ENCODE measurements at regions not wholly inside any gene's neighbourhood (a gene's known extent, or its start where the extent isn't known, plus 50 kb on each side); places are given as distances from the start of the nearest gene placed in this dataset.

- Histone ChIP-seq H3K27ac (ENCODE audit: low read length) (no peak overlapping the region), H3K4me1 (ENCODE audit: control insufficient read depth, insufficient read depth, low read length) (no peaks in the 10 kb centered on the region), H3K4me3 (ENCODE audit: low read length) (no peak overlapping the region), H3K9me3 (ENCODE audit: control insufficient read depth, low read depth, low read length) (no peaks in the 10 kb centered on the region), H3K27me3 (ENCODE audit: control insufficient read depth, insufficient read depth, low read length) (no peaks in the 10 kb centered on the region), H3K36me3 (ENCODE audit: control insufficient read depth, insufficient read depth, low read length) (no peaks in the 10 kb centered on the region)
- no CpG with 5 or more reads among the region's 4 CpGs for WGBS (ENCODE audit: insufficient coverage, low lambda C conversion rate)
- no peak for DNase-seq
Observed at GRCh38 chr4:152218576-152218975, 317.3 kb downstream of the FBXW7 start.

- no peaks in the 10 kb centered on the region for H3K4me1 ChIP-seq (ENCODE audit: control insufficient read depth, insufficient read depth, low read length)
- DNase-seq = no peak
- H3K36me3 ChIP-seq (ENCODE audit: control insufficient read depth, insufficient read depth, low read length) = no peaks in the 10 kb centered on the region
- no CpG with 5 or more reads among the region's 3 CpGs for WGBS (ENCODE audit: insufficient coverage, low lambda C conversion rate)
- H3K27ac ChIP-seq (ENCODE audit: low read length) = no peak overlapping the region
- H3K9me3 ChIP-seq (ENCODE audit: control insufficient read depth, low read depth, low read length) = no peaks in the 10 kb centered on the region
- no peak overlapping the region for H3K4me3 ChIP-seq (ENCODE audit: low read length)
- no peaks in the 10 kb centered on the region for H3K27me3 ChIP-seq (ENCODE audit: control insufficient read depth, insufficient read depth, low read length)
Observed at GRCh38 chr4:152217896-152218295, 318.0 kb downstream of the FBXW7 start.

GRCh38 chr4:152211936-152212653 is 323.8 kb downstream of the FBXW7 start:
- H3K4me3 ChIP-seq (ENCODE audit: low read length) = no peak overlapping the region
- H3K27ac ChIP-seq (ENCODE audit: low read length) = no peak overlapping the region
- H3K36me3 ChIP-seq (ENCODE audit: control insufficient read depth, insufficient read depth, low read length) = no peaks in the 10 kb centered on the region
- DNase-seq = peak in 1 of 2 donors; percentile 11
- H3K27me3 ChIP-seq (ENCODE audit: control insufficient read depth, insufficient read depth, low read length) = no peaks in the 10 kb centered on the region
- H3K9me3 ChIP-seq (ENCODE audit: control insufficient read depth, low read depth, low read length) = no peaks in the 10 kb centered on the region
- WGBS (ENCODE audit: insufficient coverage, low lambda C conversion rate) = 100% methylated on average over 1 of the region's 7 CpGs
- no peaks in the 10 kb centered on the region for H3K4me1 ChIP-seq (ENCODE audit: control insufficient read depth, insufficient read depth, low read length)

- Histone ChIP-seq H3K4me3 (ENCODE audit: low read length) (no peak overlapping the region), H3K27me3 (ENCODE audit: control insufficient read depth, insufficient read depth, low read length) (no peaks in the 10 kb centered on the region), H3K27ac (ENCODE audit: low read length) (no peak overlapping the region), H3K4me1 (ENCODE audit: control insufficient read depth, insufficient read depth, low read length) (no peaks in the 10 kb centered on the region), H3K9me3 (ENCODE audit: control insufficient read depth, low read depth, low read length) (no peaks in the 10 kb centered on the region), H3K36me3 (ENCODE audit: control insufficient read depth, insufficient read depth, low read length) (no peaks in the 10 kb centered on the region)
- DNase-seq = no peak
- WGBS (ENCODE audit: insufficient coverage, low lambda C conversion rate) = no CpG with 5 or more reads among the region's 4 CpGs
Observed at GRCh38 chr4:152209772-152210493, 326.0 kb downstream of the FBXW7 start.

- H3K4me3 ChIP-seq (ENCODE audit: low read length) = no peak overlapping the region
- H3K4me1 ChIP-seq (ENCODE audit: control insufficient read depth, insufficient read depth, low read length) = no peaks in the 10 kb centered on the region
- no peak for DNase-seq
- H3K27ac ChIP-seq (ENCODE audit: low read length) = no peak overlapping the region
- H3K36me3 ChIP-seq (ENCODE audit: control insufficient read depth, insufficient read depth, low read length) = no peaks in the 10 kb centered on the region
- no peaks in the 10 kb centered on the region for H3K9me3 ChIP-seq (ENCODE audit: control insufficient read depth, low read depth, low read length)
- WGBS (ENCODE audit: insufficient coverage, low lambda C conversion rate) = no CpG with 5 or more reads among the region's 2 CpGs
- H3K27me3 ChIP-seq (ENCODE audit: control insufficient read depth, insufficient read depth, low read length) = no peaks in the 10 kb centered on the region
Observed at GRCh38 chr4:152207378-152207720, 328.5 kb downstream of the FBXW7 start.

GRCh38 chr4:152206646-152207377 is 329.1 kb downstream of the FBXW7 start:
- H3K27me3 ChIP-seq (ENCODE audit: control insufficient read depth, insufficient read depth, low read length) = no peaks in the 10 kb centered on the region
- DNase-seq = no peak
- WGBS (ENCODE audit: insufficient coverage, low lambda C conversion rate) = 100% methylated on average over 1 of the region's 8 CpGs
- no peak overlapping the region for H3K27ac ChIP-seq (ENCODE audit: low read length)
- H3K9me3 ChIP-seq (ENCODE audit: control insufficient read depth, low read depth, low read length) = no peaks in the 10 kb centered on the region
- no peak overlapping the region for H3K4me3 ChIP-seq (ENCODE audit: low read length)
- H3K4me1 ChIP-seq (ENCODE audit: control insufficient read depth, insufficient read depth, low read length) = no peaks in the 10 kb centered on the region
- no peaks in the 10 kb centered on the region for H3K36me3 ChIP-seq (ENCODE audit: control insufficient read depth, insufficient read depth, low read length)

GRCh38 chr4:152206185-152206584 is 329.7 kb downstream of the FBXW7 start:
- no peak for DNase-seq
- Histone ChIP-seq H3K4me3 (ENCODE audit: low read length) (no peak overlapping the region), H3K27me3 (ENCODE audit: control insufficient read depth, insufficient read depth, low read length) (no peaks in the 10 kb centered on the region), H3K4me1 (ENCODE audit: control insufficient read depth, insufficient read depth, low read length) (no peaks in the 10 kb centered on the region), H3K36me3 (ENCODE audit: control insufficient read depth, insufficient read depth, low read length) (no peaks in the 10 kb centered on the region), H3K9me3 (ENCODE audit: control insufficient read depth, low read depth, low read length) (no peaks in the 10 kb centered on the region), H3K27ac (ENCODE audit: low read length) (no peak overlapping the region)
- WGBS (ENCODE audit: insufficient coverage, low lambda C conversion rate) = no CpG with 5 or more reads among the region's 5 CpGs

GRCh38 chr4:152202415-152202814 is 333.5 kb downstream of the FBXW7 start:
- Histone ChIP-seq H3K27me3 (ENCODE audit: control insufficient read depth, insufficient read depth, low read length) (no peaks in the 10 kb centered on the region), H3K4me1 (ENCODE audit: control insufficient read depth, insufficient read depth, low read length) (no peaks in the 10 kb centered on the region), H3K4me3 (ENCODE audit: low read length) (no peak overlapping the region), H3K9me3 (ENCODE audit: control insufficient read depth, low read depth, low read length) (no peaks in the 10 kb centered on the region), H3K36me3 (ENCODE audit: control insufficient read depth, insufficient read depth, low read length) (no peaks in the 10 kb centered on the region), H3K27ac (ENCODE audit: low read length) (no peak overlapping the region)
- DNase-seq = no peak
- no CpG with 5 or more reads among the region's 3 CpGs for WGBS (ENCODE audit: insufficient coverage, low lambda C conversion rate)

GRCh38 chr4:152200511-152201333 is 335.2 kb downstream of the FBXW7 start:
- no peak overlapping the region for H3K4me3 ChIP-seq (ENCODE audit: low read length)
- H3K27ac ChIP-seq (ENCODE audit: low read length) = no peak overlapping the region
- no peaks in the 10 kb centered on the region for H3K27me3 ChIP-seq (ENCODE audit: control insufficient read depth, insufficient read depth, low read length)
- WGBS (ENCODE audit: insufficient coverage, low lambda C conversion rate) = 100% methylated on average over 1 of the region's 7 CpGs
- H3K4me1 ChIP-seq (ENCODE audit: control insufficient read depth, insufficient read depth, low read length) = no peaks in the 10 kb centered on the region
- DNase-seq = no peak
- no peaks in the 10 kb centered on the region for H3K36me3 ChIP-seq (ENCODE audit: control insufficient read depth, insufficient read depth, low read length)
- H3K9me3 ChIP-seq (ENCODE audit: control insufficient read depth, low read depth, low read length) = no peaks in the 10 kb centered on the region

- peaks cover 6% of the 10 kb centered on the region for H3K4me1 ChIP-seq (ENCODE audit: control insufficient read depth, insufficient read depth, low read length)
- H3K27ac ChIP-seq (ENCODE audit: low read length) = no peak overlapping the region
- H3K27me3 ChIP-seq (ENCODE audit: control insufficient read depth, insufficient read depth, low read length) = no peaks in the 10 kb centered on the region
- no peak overlapping the region for H3K4me3 ChIP-seq (ENCODE audit: low read length)
- H3K36me3 ChIP-seq (ENCODE audit: control insufficient read depth, insufficient read depth, low read length) = no peaks in the 10 kb centered on the region
- no peaks in the 10 kb centered on the region for H3K9me3 ChIP-seq (ENCODE audit: control insufficient read depth, low read depth, low read length)
- 70% methylated on average over 2 of the region's 6 CpGs for WGBS (ENCODE audit: insufficient coverage, low lambda C conversion rate)
- DNase-seq = no peak
Observed at GRCh38 chr4:152197211-152197610, 338.7 kb downstream of the FBXW7 start.

All from large intestine (tissue), 3 donors.